WERI-Rb-1 (cell line): ENCODE measurements at regions not wholly inside any gene's neighbourhood (a gene's known extent, or its start where the extent isn't known, plus 50 kb on each side); places are given as distances from the start of the nearest gene placed in this dataset.

Experiments
- DNase-seq: peaks from one replicate; pipeline ENCODE4 v3.0.0-alpha.2; 2020
- H3K27ac ChIP-seq: fragments of 250-450 bp; sonication (Bioruptor Pico); 2 replicates; pipeline ENCODE4 v1.5.1; 2020; ENCODE audit warnings: mild to moderate bottlenecking, moderate library complexity
- H3K27me3 ChIP-seq: fragments of 250-450 bp; sonication (Bioruptor Pico); 2 replicates; pipeline ENCODE4 v1.5.1; 2021; ENCODE audit warnings: mild to moderate bottlenecking, low read depth, moderate library complexity; ENCODE audit not compliant: insufficient read depth, severe bottlenecking
- H3K36me3 ChIP-seq: fragments of 250-450 bp; sonication (Bioruptor Pico); 2 replicates; pipeline ENCODE4 v1.5.1; 2020; ENCODE audit warnings: mild to moderate bottlenecking, moderate library complexity
- H3K4me3 ChIP-seq: 2 replicates; pipeline ENCODE4 v1.5.1; 2011; ENCODE audit warnings: low read depth, mild to moderate bottlenecking, control low read depth, low read length
- H3K9me3 ChIP-seq: fragments of 250-450 bp; sonication (Bioruptor Pico); 2 replicates; pipeline ENCODE4 v1.5.1; 2021; ENCODE audit warnings: mild to moderate bottlenecking, moderate library complexity; ENCODE audit not compliant: severe bottlenecking
- TF ChIP-seq, protein P1 (sequence below): IDR thresholded peaks from 2 replicates; pipeline ENCODE4 v1.5.1; 2011; ENCODE audit warnings: low read depth, mild to moderate bottlenecking, control low read depth, inconsistent platforms, low read length

DNA sequence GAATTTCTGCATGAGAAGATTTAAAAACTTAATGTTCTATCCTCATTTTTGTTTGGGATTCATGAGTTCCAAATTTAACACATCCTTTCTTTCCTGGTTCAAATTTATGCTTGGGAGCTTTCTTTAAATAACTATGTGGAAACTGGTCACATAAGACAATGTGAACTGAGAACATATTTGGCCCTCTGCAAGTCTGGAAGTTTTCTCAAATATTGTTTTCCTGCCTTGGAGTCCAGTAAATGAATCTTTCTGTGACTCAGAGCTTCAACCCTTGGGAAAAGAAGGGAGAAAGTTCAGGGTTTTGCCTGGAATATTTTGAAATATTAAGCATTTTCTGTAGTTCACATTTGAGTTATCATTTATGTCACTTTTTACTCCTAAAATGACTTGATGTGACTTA, 559.0 kb upstream of the NRP1 start:
- Histone ChIP-seq H3K27me3 (no peaks in the 10 kb centered on the region), H3K36me3 (no peaks in the 10 kb centered on the region), H3K4me3 (no peak overlapping the region), H3K27ac (no peak overlapping the region), H3K9me3 (no peaks in the 10 kb centered on the region)
- TF ChIP-seq, protein P1, sequence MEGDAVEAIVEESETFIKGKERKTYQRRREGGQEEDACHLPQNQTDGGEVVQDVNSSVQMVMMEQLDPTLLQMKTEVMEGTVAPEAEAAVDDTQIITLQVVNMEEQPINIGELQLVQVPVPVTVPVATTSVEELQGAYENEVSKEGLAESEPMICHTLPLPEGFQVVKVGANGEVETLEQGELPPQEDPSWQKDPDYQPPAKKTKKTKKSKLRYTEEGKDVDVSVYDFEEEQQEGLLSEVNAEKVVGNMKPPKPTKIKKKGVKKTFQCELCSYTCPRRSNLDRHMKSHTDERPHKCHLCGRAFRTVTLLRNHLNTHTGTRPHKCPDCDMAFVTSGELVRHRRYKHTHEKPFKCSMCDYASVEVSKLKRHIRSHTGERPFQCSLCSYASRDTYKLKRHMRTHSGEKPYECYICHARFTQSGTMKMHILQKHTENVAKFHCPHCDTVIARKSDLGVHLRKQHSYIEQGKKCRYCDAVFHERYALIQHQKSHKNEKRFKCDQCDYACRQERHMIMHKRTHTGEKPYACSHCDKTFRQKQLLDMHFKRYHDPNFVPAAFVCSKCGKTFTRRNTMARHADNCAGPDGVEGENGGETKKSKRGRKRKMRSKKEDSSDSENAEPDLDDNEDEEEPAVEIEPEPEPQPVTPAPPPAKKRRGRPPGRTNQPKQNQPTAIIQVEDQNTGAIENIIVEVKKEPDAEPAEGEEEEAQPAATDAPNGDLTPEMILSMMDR: no peak
- DNase-seq: no peak

DNA sequence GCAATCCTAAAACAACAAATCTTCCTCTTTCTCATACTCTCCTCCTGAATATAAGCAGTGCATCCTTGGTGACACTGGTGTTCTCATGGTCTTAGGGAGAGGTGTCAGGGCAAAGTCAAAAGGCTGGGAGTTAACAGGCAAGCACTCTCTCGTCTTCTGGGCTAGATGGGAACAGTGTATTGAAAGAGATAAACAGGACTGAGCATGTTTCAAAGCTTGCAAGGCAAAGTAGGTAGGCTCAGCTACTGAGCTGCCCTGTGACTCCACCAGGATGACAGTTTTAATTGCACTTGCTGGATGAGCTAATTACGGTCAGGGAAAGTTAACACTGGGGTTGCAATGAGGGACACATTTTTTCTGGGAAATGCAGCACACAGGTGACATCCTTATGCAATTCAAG, 554.9 kb upstream of the NRP1 start:
- TF ChIP-seq, protein P1: no peak
- Histone ChIP-seq H3K9me3 (no peaks in the 10 kb centered on the region), H3K27me3 (no peaks in the 10 kb centered on the region), H3K36me3 (no peaks in the 10 kb centered on the region), H3K4me3 (no peak overlapping the region), H3K27ac (no peak overlapping the region)
- DNase-seq: no peak

DNA sequence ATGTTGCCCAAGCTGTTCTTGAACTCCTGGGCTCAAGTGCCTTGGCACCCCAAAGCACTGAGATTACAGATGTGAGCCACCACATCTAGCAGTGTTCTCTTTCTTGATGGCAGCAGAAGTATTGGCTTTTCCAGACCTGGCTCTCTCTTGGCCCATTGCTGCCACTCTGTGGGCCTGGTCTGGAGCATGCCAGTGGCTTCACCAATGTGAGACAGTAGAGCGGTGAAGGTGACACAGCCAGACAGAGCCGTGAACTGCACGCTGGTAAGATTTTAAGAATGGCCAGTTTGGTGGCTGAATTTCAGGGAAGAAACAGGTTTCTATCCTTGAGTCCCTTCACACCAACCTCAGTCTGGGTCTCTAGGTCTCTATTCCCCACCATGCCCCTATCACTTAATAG, 552.7 kb upstream of the NRP1 start:
- TF ChIP-seq, protein P1: no peak
- no peaks in the 10 kb centered on the region for H3K36me3 ChIP-seq
- DNase-seq: no peak
- no peaks in the 10 kb centered on the region for H3K9me3 ChIP-seq
- H3K27ac ChIP-seq: no peak overlapping the region
- no peak overlapping the region for H3K4me3 ChIP-seq
- H3K27me3 ChIP-seq: no peaks in the 10 kb centered on the region

DNA sequence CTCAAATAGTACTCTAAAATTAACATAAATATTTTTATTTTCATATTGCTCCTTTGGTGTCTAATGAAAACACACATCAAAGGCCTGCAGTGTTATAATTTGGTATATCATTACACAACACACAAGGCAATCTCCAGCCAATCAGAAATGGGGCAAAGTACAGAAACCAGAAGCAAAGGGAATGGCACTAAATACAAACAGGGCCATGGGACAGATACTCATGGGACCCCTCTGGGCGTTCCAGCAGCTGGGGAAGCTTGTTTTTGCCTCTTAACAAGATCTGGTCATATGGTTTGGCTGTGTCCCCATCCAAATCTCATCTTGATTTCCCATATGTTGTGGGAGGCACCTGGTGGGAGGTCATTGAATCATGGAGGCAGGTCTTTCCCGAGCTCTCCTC, 551.8 kb upstream of the NRP1 start:
- DNase-seq: no peak
- H3K4me3 ChIP-seq: no peak overlapping the region
- TF ChIP-seq, protein P1: no peak
- H3K36me3 ChIP-seq: no peaks in the 10 kb centered on the region
- H3K27me3 ChIP-seq: no peaks in the 10 kb centered on the region
- H3K9me3 ChIP-seq: no peaks in the 10 kb centered on the region
- H3K27ac ChIP-seq: no peak overlapping the region

DNA sequence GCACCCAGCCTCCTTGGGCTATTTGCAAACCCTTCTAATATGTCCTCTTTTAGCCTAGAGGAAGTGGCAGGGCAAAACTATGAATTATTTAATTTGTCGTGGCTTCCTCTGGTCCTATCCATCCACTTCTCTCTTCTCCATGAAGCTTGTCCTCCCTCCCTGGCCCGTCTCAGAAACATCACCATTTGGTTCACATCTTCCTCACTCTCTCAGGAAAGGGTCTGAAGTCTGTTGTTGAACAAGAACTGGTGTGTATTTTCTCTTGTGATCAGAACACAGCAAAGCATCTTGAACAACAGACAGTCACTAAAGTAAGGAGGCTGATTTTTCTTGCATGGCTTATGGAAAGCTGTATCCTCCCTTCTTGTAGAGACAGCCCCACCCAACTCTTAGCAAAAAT, 550.1 kb upstream of the NRP1 start:
- no peaks in the 10 kb centered on the region for H3K27me3 ChIP-seq
- TF ChIP-seq, protein P1: no peak

DNA sequence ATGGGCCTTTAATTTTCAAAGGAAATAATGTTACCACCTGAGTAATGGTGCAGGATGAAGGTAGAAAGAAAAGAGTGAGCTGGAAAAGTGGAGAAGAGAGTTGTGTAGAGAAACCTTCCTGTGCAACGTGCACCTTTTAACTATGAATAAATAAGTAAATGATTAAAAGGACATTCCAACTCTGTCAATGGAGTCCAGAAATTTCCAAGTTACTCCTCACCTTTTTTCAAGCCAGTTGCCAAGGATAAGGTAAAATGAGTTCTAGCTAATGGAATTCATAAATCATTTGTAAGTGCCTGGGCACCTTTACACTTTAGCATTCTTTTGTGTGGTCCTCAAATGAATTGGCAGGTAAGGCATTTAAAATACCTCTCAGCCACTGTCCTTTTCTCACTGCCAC, 549.4 kb upstream of the NRP1 start:
- TF ChIP-seq, protein P1: no peak
- DNase-seq: no peak
- no peaks in the 10 kb centered on the region for H3K9me3 ChIP-seq
- H3K27ac ChIP-seq: no peak overlapping the region
- no peaks in the 10 kb centered on the region for H3K36me3 ChIP-seq
- H3K4me3 ChIP-seq: no peak overlapping the region
- H3K27me3 ChIP-seq: no peaks in the 10 kb centered on the region

More for the DNA sequence above, 550.1 kb upstream of the NRP1 start:
- Histone ChIP-seq H3K27ac (no peak overlapping the region), H3K4me3 (no peak overlapping the region), H3K9me3 (no peaks in the 10 kb centered on the region), H3K36me3 (no peaks in the 10 kb centered on the region)
- no peak for DNase-seq
